ENCODE measurements at regions not wholly inside any gene's neighbourhood (a gene's known extent, or its start where the extent isn't known, plus 50 kb on each side); places are given as distances from the start of the nearest gene placed in this dataset.

DNA sequence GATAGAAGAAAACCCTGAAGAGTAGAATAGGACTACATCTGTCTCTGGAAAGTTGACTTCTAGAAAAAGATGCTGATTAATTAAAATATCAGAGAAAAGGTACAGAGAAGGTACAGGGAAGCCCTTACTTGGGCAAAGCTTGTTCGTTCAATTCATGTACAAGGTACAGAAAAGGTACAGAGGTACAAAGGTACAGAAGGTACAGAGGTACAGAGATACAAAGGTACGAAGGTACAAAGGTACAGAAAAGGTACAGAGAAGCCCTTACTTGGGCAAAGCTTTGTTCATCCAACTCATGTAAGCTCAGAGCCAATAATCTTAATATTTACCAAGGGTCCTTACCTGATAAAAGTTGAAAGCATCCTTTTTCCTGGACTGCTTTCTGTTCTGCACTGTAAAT, 182.3 kb downstream of the PCSK1 start:
- H3K4me3 ChIP-seq (ENCODE audit: low read depth, low read length), result no peak overlapping the region
- TF ChIP-seq, protein P1, sequence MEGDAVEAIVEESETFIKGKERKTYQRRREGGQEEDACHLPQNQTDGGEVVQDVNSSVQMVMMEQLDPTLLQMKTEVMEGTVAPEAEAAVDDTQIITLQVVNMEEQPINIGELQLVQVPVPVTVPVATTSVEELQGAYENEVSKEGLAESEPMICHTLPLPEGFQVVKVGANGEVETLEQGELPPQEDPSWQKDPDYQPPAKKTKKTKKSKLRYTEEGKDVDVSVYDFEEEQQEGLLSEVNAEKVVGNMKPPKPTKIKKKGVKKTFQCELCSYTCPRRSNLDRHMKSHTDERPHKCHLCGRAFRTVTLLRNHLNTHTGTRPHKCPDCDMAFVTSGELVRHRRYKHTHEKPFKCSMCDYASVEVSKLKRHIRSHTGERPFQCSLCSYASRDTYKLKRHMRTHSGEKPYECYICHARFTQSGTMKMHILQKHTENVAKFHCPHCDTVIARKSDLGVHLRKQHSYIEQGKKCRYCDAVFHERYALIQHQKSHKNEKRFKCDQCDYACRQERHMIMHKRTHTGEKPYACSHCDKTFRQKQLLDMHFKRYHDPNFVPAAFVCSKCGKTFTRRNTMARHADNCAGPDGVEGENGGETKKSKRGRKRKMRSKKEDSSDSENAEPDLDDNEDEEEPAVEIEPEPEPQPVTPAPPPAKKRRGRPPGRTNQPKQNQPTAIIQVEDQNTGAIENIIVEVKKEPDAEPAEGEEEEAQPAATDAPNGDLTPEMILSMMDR (IDR thresholded peaks at IDR 0.05; ENCODE audit: insufficient read depth, low read depth, low read length, missing control alignments), result no peak
- no peak for DNase-seq (ENCODE audit: low read depth)

DNA sequence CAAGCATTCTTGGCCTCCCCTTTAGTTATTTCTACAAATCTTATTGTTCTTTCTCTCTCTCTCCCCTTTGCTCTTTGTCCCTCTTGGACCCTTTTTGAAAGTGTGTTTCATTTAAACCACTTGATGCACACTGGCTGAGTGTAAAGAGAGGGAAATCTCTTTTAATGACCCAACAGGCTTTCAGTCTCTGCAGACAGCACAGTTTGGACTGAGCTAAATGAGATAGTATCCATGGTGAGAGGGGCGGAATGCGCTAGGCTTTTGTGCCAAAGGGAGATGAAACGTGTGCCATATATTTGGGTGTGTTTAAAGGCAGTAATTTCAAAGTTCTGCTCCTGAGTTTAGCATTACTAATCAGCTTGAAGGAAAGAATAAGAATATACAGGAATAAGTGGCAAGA, 184.9 kb downstream of the PCSK1 start:
- TF ChIP-seq, protein P1 (IDR thresholded peaks at IDR 0.05; ENCODE audit: insufficient read depth, low read depth, low read length, missing control alignments), result no peak
- DNase-seq (ENCODE audit: low read depth), result no peak
- H3K4me3 ChIP-seq (ENCODE audit: low read depth, low read length), result no peak overlapping the region

DNA sequence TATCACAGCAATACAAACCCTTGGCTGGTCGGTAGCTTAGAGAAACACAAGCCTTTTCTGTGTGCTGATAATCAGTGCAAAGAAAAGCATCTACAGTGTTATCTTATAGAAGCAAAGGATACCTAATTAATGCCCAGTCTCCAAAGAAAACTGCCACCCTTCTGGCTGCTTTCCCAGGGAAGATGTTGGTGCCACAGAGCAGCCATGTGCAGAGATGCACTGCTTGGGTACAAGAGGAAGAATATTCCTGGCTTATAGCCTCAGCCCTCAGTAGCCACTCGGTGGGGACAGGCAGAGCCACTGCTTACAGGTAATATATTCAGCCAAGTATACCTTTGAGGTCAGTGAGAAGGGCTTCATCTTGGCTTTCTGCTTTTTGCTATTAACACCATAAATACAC, 185.3 kb downstream of the PCSK1 start:
- TF ChIP-seq, protein P1 (IDR thresholded peaks at IDR 0.05; ENCODE audit: insufficient read depth, low read depth, low read length, missing control alignments), result no peak
- DNase-seq (ENCODE audit: low read depth), result no peak
- no peak overlapping the region for H3K4me3 ChIP-seq (ENCODE audit: low read depth, low read length)

DNA sequence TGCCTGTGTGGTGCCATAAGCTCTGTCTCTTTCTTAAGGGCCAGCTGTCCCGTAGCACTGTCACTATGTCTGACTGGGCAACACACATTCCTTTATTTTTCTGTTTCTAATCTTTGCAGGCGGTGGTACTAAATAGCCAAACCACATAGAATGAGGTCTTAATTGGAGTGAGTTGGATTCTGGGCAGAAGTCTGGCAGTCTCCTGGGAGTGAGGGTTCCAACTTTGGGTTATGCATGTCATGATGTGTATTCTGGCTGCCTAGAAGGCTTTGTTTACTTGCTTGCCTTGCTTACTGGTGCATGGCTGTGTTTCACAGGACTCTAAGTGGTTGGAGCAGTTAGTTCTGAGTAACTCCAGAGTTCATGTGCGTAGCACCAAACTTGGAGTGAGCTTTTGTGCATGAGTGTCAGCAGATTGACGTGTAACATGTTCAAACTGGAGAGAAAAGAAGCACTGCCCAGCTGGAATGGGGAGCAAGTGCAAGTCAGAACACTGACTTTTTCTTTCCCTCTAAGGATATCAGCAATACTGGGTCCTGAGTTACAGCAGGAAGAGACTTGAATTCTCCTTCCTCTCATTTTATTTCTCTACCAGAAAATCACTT, 185.8 kb downstream of the PCSK1 start:
- no peak for DNase-seq (ENCODE audit: low read depth)
- TF ChIP-seq, protein P1 (IDR thresholded peaks at IDR 0.05; ENCODE audit: insufficient read depth, low read depth, low read length, missing control alignments), result no peak
- no peak overlapping the region for H3K4me3 ChIP-seq (ENCODE audit: low read depth, low read length)

DNA sequence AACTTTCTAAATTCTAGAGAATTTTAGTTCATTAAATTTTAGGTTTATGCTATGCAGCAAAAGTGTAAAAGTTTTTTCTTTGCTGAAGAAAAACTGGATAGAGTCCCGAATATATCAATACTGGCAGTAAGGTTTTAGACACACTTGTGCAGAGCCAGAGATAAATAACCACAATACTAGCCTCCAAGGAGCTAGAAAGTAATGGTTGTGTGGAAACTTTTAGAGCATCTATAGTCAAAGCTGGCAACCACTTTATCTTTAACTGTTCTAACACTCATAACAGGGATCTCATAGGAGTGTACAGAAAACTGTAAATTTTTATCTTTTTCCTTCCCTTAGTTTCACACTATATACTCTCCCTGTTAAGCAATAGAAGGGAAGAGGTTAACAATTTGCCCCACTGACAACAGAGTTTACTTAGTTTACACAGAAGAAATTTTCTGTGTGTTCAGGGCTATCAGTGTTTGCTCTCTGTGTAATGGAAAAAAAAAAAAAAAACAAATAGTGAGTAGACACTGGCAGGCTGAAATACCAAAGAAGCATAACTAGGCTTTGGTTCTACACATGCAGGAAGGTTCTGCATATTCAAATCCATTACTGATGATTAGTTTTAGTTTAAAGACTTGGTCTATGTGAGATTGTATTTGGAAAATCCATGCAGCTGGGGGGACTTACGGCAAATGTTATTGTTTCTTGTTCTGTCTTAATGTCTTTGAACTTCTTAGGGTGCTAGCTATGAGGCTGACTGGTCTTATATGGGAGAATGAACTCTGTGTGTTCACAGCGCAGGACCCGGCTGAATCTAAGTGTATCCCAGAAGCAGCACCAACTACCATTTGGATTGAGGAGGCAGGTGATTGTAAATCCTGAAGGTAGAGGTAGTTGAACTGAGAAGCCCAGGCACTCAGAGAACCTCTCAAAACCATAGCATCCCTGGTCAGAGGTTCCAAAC, 187.6 kb downstream of the PCSK1 start:
- TF ChIP-seq, protein P1 (IDR thresholded peaks at IDR 0.05; ENCODE audit: insufficient read depth, low read depth, low read length, missing control alignments), result no peak
- no peak for DNase-seq (ENCODE audit: low read depth)
- H3K4me3 ChIP-seq (ENCODE audit: low read depth, low read length), result no peak overlapping the region

DNA sequence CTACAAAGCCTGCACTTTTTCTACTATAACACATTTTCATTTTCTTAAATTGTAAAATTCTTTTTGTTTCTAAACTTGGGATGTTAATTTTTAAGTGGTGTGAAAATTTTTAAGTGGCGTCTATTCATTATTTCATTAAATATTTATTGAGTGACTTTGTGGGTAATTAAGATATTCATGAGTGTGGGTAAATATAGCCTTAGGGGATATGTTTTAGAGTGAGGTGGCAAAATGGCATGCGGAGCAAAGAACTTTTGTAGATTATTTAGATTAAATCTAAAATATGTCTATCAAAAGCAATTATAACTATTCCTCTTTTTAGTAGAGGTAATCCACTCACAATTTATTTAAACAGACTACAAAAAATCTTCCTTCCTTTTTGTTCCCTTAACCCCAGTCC, 188.4 kb downstream of the PCSK1 start:
- TF ChIP-seq, protein P1 (IDR thresholded peaks at IDR 0.05; ENCODE audit: insufficient read depth, low read depth, low read length, missing control alignments), result no peak
- H3K4me3 ChIP-seq (ENCODE audit: low read depth, low read length), result no peak overlapping the region
- DNase-seq (ENCODE audit: low read depth), result no peak
